ENCODE measurements at regions not wholly inside any gene's neighbourhood (a gene's known extent, or its start where the extent isn't known, plus 50 kb on each side); places are given as distances from the start of the nearest gene placed in this dataset.

- DNase-seq = no peak
Observed at GRCh38 chr7:139561-140243, 52.7 kb upstream of the FAM20C start.

DNA sequence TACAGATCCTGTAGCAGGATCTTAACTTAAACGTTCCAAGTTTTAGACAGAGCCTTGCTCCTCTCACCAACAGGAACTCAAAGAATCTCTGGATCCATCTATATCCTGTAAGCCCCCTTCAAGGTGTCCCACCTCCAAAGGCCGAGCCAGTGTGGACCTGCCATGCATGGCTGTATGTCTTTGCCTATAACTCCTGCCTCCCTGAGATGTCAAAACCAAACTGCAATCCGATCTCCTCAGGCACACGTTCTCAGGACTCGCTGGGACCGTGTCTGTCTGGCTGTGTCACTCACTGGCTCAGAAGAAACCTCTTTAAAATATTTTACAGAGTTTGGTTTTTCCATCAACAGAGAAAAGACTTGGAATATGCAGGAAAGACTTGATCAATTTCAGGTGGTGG, 51.4 kb upstream of the FAM20C start:
- no peak for DNase-seq

DNA sequence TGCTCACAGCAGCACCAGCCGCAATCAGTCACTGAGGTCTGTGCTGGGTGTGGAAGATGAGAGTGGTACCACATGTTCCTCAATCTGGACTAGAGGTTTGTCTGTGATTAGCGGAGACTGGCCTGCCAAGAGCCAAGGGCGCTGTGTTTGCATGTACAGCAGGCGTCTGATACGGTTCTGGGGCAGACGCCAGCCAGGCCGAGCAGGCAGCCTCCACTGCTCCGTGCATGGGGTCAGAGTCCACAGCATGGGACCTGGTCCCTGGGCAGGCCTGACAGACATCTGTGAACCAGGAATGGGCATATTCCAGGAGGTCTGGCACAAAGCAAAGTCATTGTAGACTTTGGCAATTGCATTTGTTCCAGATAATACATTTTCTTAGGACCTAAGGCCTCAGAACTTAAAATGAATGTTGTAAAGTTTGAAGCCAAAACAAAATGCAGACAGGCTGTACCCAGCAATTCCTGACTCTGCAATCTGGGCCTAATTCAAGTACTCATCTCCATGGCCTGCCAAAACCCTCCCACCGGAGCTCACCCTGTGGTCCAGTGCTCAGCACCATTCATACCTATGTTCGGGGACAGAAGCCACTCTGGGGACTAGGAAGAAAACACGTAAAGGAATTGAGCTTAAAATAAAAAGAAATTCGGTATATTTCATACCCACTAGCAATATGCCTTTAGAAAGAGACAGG, 50.0 kb upstream of the FAM20C start:
- no peak for DNase-seq
